ENCODE measurements at regions not wholly inside any gene's neighbourhood (a gene's known extent, or its start where the extent isn't known, plus 50 kb on each side); places are given as distances from the start of the nearest gene placed in this dataset.

- Histone ChIP-seq H3F3A (ENCODE audit: low read depth) (no peaks in the 10 kb centered on the region), H3K27me3 (ENCODE audit: insufficient read depth, low read length, poor library complexity, severe bottlenecking) (no peaks in the 10 kb centered on the region), H3K4me3 (ENCODE audit: low read length, poor library complexity, severe bottlenecking) (no peak overlapping the region), H3K4me2 (ENCODE audit: low read depth, low read length, poor library complexity, severe bottlenecking) (no peak overlapping the region), H3K9ac (ENCODE audit: low read depth, low read length, poor library complexity, severe bottlenecking) (no peak overlapping the region), H4K20me1 (ENCODE audit: insufficient read depth, low read length, poor library complexity, severe bottlenecking) (no peaks in the 10 kb centered on the region), H3K9me3 (ENCODE audit: insufficient read depth, low read depth, low read length) (no peaks in the 10 kb centered on the region), H3K4me1 (ENCODE audit: insufficient read depth, low read length, poor library complexity, severe bottlenecking) (no peaks in the 10 kb centered on the region), H3K9me2 (replicated peaks; ENCODE audit: low read depth, low read length) (no peaks in the 10 kb centered on the region), H3K36me3 (ENCODE audit: insufficient read depth, low read length) (no peaks in the 10 kb centered on the region), H2AFZ (ENCODE audit: low read length) (no peak overlapping the region), H3K79me2 (ENCODE audit: insufficient read depth, low read length) (no peaks in the 10 kb centered on the region)
- no peak for TF ChIP-seq CTCF (conservative IDR thresholded peaks at IDR 0.05; ENCODE audit: low read length)
- no peak for TF ChIP-seq EZH2phosphoT487 (IDR thresholded peaks at IDR 0.05; ENCODE audit: borderline replicate concordance)
Observed at GRCh38 chr7:113198226-113198625, 79.9 kb upstream of the SMIM30 start.

GRCh38 chr7:113197274-113197673 is 78.9 kb upstream of the SMIM30 start:
- Histone ChIP-seq H3K79me2 (ENCODE audit: insufficient read depth, low read length) (no peaks in the 10 kb centered on the region), H3K36me3 (ENCODE audit: insufficient read depth, low read length) (no peaks in the 10 kb centered on the region), H3K4me2 (ENCODE audit: low read depth, low read length, poor library complexity, severe bottlenecking) (no peak overlapping the region), H3K9ac (ENCODE audit: low read depth, low read length, poor library complexity, severe bottlenecking) (no peak overlapping the region), H3K4me1 (ENCODE audit: insufficient read depth, low read length, poor library complexity, severe bottlenecking) (no peaks in the 10 kb centered on the region), H3K27me3 (ENCODE audit: insufficient read depth, low read length, poor library complexity, severe bottlenecking) (no peaks in the 10 kb centered on the region), H4K20me1 (ENCODE audit: insufficient read depth, low read length, poor library complexity, severe bottlenecking) (no peaks in the 10 kb centered on the region), H3K9me3 (ENCODE audit: insufficient read depth, low read depth, low read length) (no peaks in the 10 kb centered on the region), H2AFZ (ENCODE audit: low read length) (no peak overlapping the region), H3K9me2 (replicated peaks; ENCODE audit: low read depth, low read length) (no peaks in the 10 kb centered on the region), H3F3A (ENCODE audit: low read depth) (no peaks in the 10 kb centered on the region), H3K4me3 (ENCODE audit: low read length, poor library complexity, severe bottlenecking) (no peak overlapping the region)
- TF ChIP-seq EZH2phosphoT487 (IDR thresholded peaks at IDR 0.05; ENCODE audit: borderline replicate concordance) (no peak), CTCF (conservative IDR thresholded peaks at IDR 0.05; ENCODE audit: low read length) (no peak)

- Histone ChIP-seq H3K27me3 (ENCODE audit: insufficient read depth, low read length, poor library complexity, severe bottlenecking) (no peaks in the 10 kb centered on the region), H3F3A (ENCODE audit: low read depth) (no peaks in the 10 kb centered on the region), H3K4me2 (ENCODE audit: low read depth, low read length, poor library complexity, severe bottlenecking) (no peak overlapping the region), H3K9me3 (ENCODE audit: insufficient read depth, low read depth, low read length) (no peaks in the 10 kb centered on the region), H3K4me1 (ENCODE audit: insufficient read depth, low read length, poor library complexity, severe bottlenecking) (no peaks in the 10 kb centered on the region), H3K4me3 (ENCODE audit: low read length, poor library complexity, severe bottlenecking) (no peak overlapping the region), H3K9me2 (replicated peaks; ENCODE audit: low read depth, low read length) (no peaks in the 10 kb centered on the region), H3K9ac (ENCODE audit: low read depth, low read length, poor library complexity, severe bottlenecking) (no peak overlapping the region), H3K79me2 (ENCODE audit: insufficient read depth, low read length) (no peaks in the 10 kb centered on the region), H4K20me1 (ENCODE audit: insufficient read depth, low read length, poor library complexity, severe bottlenecking) (no peaks in the 10 kb centered on the region), H2AFZ (ENCODE audit: low read length) (no peak overlapping the region), H3K36me3 (ENCODE audit: insufficient read depth, low read length) (no peaks in the 10 kb centered on the region)
- TF ChIP-seq EZH2phosphoT487 (IDR thresholded peaks at IDR 0.05; ENCODE audit: borderline replicate concordance), result no peak
- TF ChIP-seq CTCF (conservative IDR thresholded peaks at IDR 0.05; ENCODE audit: low read length), result no peak
Observed at GRCh38 chr7:113188396-113188795, 70.0 kb upstream of the SMIM30 start.
